Nephron (organoid): ENCODE measurements at regions not wholly inside any gene's neighbourhood (a gene's known extent, or its start where the extent isn't known, plus 50 kb on each side); places are given as distances from the start of the nearest gene placed in this dataset.
A peak's percentile ranks its signal among the peaks of the same experiment; 100 is the strongest.

Source experiments
- H3K27ac Mint-ChIP-seq, 3 experiments: 2 replicates each; pipeline ENCODE4 v1.8.0; 2020; ENCODE audit warnings: mixed read lengths in 3 of 3, mild to moderate bottlenecking in 2 of 3, moderate library complexity in 1 of 3
- H3K27me3 Mint-ChIP-seq: 2 replicates; pipeline ENCODE4 v1.8.0; 2021; ENCODE audit warnings: low read depth, mild to moderate bottlenecking, moderate library complexity, mixed read lengths
- H3K36me3 Mint-ChIP-seq: 2 replicates; pipeline ENCODE4 v1.8.0; 2020; ENCODE audit warnings: low read depth, mixed read lengths
- H3K4me1 Mint-ChIP-seq: 2 replicates; pipeline ENCODE4 v1.8.0; 2020; ENCODE audit warnings: mixed read lengths
- H3K4me3 Mint-ChIP-seq, 3 experiments: 2 replicates each; pipeline ENCODE4 v1.8.0; 2020; ENCODE audit warnings: mild to moderate bottlenecking in 3 of 3, mixed read lengths in 3 of 3, moderate library complexity in 2 of 3
- H3K9me3 Mint-ChIP-seq: 2 replicates; pipeline ENCODE4 v1.8.0; 2020; ENCODE audit warnings: mixed read lengths
- CTCF ChIP-seq, 3 experiments: fragments of 200-600 bp; sonication (generic); IDR thresholded peaks; one replicate each; pipeline ENCODE4 v1.5.0; 2021; ENCODE audit warnings: antibody characterized with exemption in 3 of 3; ENCODE audit not compliant: unreplicated experiment in 3 of 3

GRCh38 chr10:65196111-65196510, 1674.9 kb downstream of the REEP3 start:
- Mint-ChIP-seq H3K4me1 (peaks cover 15% of the 10 kb centered on the region), H3K27me3 (no peaks in the 10 kb centered on the region), H3K9me3 (no peaks in the 10 kb centered on the region), H3K4me3 (no peak overlapping the region), H3K27ac (no peak overlapping the region), H3K36me3 (no peaks in the 10 kb centered on the region)
- TF ChIP-seq CTCF (IDR thresholded peaks at IDR 0.05; ENCODE audit: unreplicated experiment in 3 of 3), result no peak

- H3K4me3 Mint-ChIP-seq, result no peak overlapping the region
- H3K4me1 Mint-ChIP-seq, result peaks cover 20% of the 10 kb centered on the region
- no peaks in the 10 kb centered on the region for H3K27me3 Mint-ChIP-seq
- no peak for TF ChIP-seq CTCF (IDR thresholded peaks at IDR 0.05; ENCODE audit: unreplicated experiment in 3 of 3)
- H3K27ac Mint-ChIP-seq, result no peak overlapping the region
- no peaks in the 10 kb centered on the region for H3K9me3 Mint-ChIP-seq
- H3K36me3 Mint-ChIP-seq, result no peaks in the 10 kb centered on the region
Measured at GRCh38 chr10:65197935-65198334, 1676.7 kb downstream of the REEP3 start.

DNA sequence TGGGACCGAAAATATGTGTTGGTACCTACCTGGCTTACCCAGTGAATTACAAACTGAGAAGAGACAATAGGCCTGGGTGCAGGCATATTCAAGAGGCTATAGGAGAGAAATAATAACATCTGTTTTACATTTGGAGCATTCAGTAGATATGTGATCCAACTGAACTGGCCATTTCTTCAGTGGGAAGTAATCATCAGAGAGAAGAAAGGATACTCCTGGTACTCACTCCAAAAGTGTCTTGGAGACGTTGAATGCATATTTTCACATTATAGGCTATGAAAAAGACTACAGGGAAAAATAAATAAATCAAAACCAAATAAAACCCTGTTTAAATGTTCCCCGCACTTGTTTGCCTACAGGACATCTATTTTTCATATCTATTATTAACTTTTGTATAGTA, 1680.3 kb downstream of the REEP3 start:
- Mint-ChIP-seq H3K4me3 (no peak overlapping the region), H3K27me3 (no peaks in the 10 kb centered on the region), H3K4me1 (peaks cover 15% of the 10 kb centered on the region), H3K9me3 (no peaks in the 10 kb centered on the region), H3K27ac (peak overlapping the region in 1 of 3 experiments; percentile 52), H3K36me3 (no peaks in the 10 kb centered on the region)
- TF ChIP-seq CTCF (IDR thresholded peaks at IDR 0.05; ENCODE audit: unreplicated experiment in 3 of 3), result no peak

- H3K4me1 Mint-ChIP-seq, result peaks cover 5% of the 10 kb centered on the region
- TF ChIP-seq CTCF (IDR thresholded peaks at IDR 0.05; ENCODE audit: unreplicated experiment in 3 of 3), result no peak
- H3K27ac Mint-ChIP-seq, result no peak overlapping the region
- H3K36me3 Mint-ChIP-seq, result no peaks in the 10 kb centered on the region
- H3K4me3 Mint-ChIP-seq, result no peak overlapping the region
- H3K27me3 Mint-ChIP-seq, result no peaks in the 10 kb centered on the region
- H3K9me3 Mint-ChIP-seq, result no peaks in the 10 kb centered on the region
Measured at GRCh38 chr10:65204999-65205398, 1683.8 kb downstream of the REEP3 start.

GRCh38 chr10:65213170-65213569, 1692.0 kb downstream of the REEP3 start:
- H3K27ac Mint-ChIP-seq, result no peak overlapping the region
- H3K4me3 Mint-ChIP-seq, result no peak overlapping the region
- no peaks in the 10 kb centered on the region for H3K4me1 Mint-ChIP-seq
- H3K36me3 Mint-ChIP-seq, result no peaks in the 10 kb centered on the region
- no peaks in the 10 kb centered on the region for H3K27me3 Mint-ChIP-seq
- TF ChIP-seq CTCF (IDR thresholded peaks at IDR 0.05; ENCODE audit: unreplicated experiment in 3 of 3), result no peak
- H3K9me3 Mint-ChIP-seq, result no peaks in the 10 kb centered on the region

GRCh38 chr10:65219444-65219843, 1698.2 kb downstream of the REEP3 start:
- Mint-ChIP-seq H3K27ac (no peak overlapping the region), H3K4me1 (no peaks in the 10 kb centered on the region), H3K36me3 (no peaks in the 10 kb centered on the region), H3K27me3 (no peaks in the 10 kb centered on the region), H3K9me3 (no peaks in the 10 kb centered on the region), H3K4me3 (no peak overlapping the region)
- no peak for TF ChIP-seq CTCF (IDR thresholded peaks at IDR 0.05; ENCODE audit: unreplicated experiment in 3 of 3)
